Osteoblast (primary cell): ENCODE measurements at regions not wholly inside any gene's neighbourhood (a gene's known extent, or its start where the extent isn't known, plus 50 kb on each side); places are given as distances from the start of the nearest gene placed in this dataset.

Source experiments
- DNase-seq: peaks from one replicate; pipeline ENCODE4 v3.0.0; 2011; ENCODE audit warnings: low spot score, mixed read lengths; ENCODE audit not compliant: insufficient read length; ENCODE audit errors: missing footprints
- H2AFZ ChIP-seq: 2 replicates; pipeline ENCODE4 v1.6.0; 2011; ENCODE audit warnings: mild to moderate bottlenecking, low read length
- H3K27ac ChIP-seq: 2 replicates; pipeline ENCODE4 v1.5.1; 2011; ENCODE audit warnings: mild to moderate bottlenecking, low read depth, low read length, moderate library complexity
- H3K27me3 ChIP-seq: 2 replicates; pipeline ENCODE4 v1.6.0; 2012; ENCODE audit warnings: mild to moderate bottlenecking, control low read depth, inconsistent platforms, low read length, moderate library complexity; ENCODE audit not compliant: insufficient read depth
- H3K36me3 ChIP-seq: 2 replicates; pipeline ENCODE4 v1.5.1; 2011; ENCODE audit warnings: mild to moderate bottlenecking, low read length, control low read depth, moderate library complexity; ENCODE audit not compliant: insufficient read depth
- H3K4me1 ChIP-seq: 2 replicates; pipeline ENCODE4 v1.5.1; 2011; ENCODE audit warnings: mild to moderate bottlenecking, low read length, control low read depth, moderate library complexity; ENCODE audit not compliant: insufficient read depth
- H3K4me2 ChIP-seq: 2 replicates; pipeline ENCODE4 v1.6.0; 2011; ENCODE audit warnings: mild to moderate bottlenecking, low read length; ENCODE audit not compliant: insufficient read depth
- H3K4me3 ChIP-seq: fragments of 200-600 bp; sonication (generic); 3 replicates; pipeline ENCODE4 v1.5.1; 2012; ENCODE audit warnings: mild to moderate bottlenecking, low read length, inconsistent platforms; ENCODE audit not compliant: insufficient read depth
- H3K79me2 ChIP-seq: 2 replicates; pipeline ENCODE4 v1.6.0; 2012; ENCODE audit warnings: mild to moderate bottlenecking, low read length, control low read depth, inconsistent platforms; ENCODE audit not compliant: insufficient read depth
- H3K9me3 ChIP-seq: 2 replicates; pipeline ENCODE4 v1.5.1; 2011; ENCODE audit warnings: low read depth, low read length, control low read depth
- H4K20me1 ChIP-seq: 2 replicates; pipeline ENCODE4 v1.6.0; 2012; ENCODE audit warnings: mild to moderate bottlenecking, low read length, control low read depth; ENCODE audit not compliant: insufficient read depth
- CTCF ChIP-seq: IDR thresholded peaks from 2 replicates; pipeline ENCODE4 v1.5.1; 2011; ENCODE audit warnings: mild to moderate bottlenecking, low read depth, low read length, moderate library complexity; ENCODE audit errors: extremely low read depth

GRCh38 chr7:54906963-54907362, 111.9 kb upstream of the EGFR start:
- Histone ChIP-seq H3K4me2 (no peak overlapping the region), H3K36me3 (no peaks in the 10 kb centered on the region), H2AFZ (no peak overlapping the region), H3K9me3 (no peaks in the 10 kb centered on the region), H3K4me1 (peaks cover 13% of the 10 kb centered on the region), H4K20me1 (no peaks in the 10 kb centered on the region), H3K4me3 (no peak overlapping the region), H3K79me2 (no peaks in the 10 kb centered on the region), H3K27me3 (no peaks in the 10 kb centered on the region), H3K27ac (no peak overlapping the region)
- DNase-seq: no peak
- TF ChIP-seq CTCF: no peak

- no peak overlapping the region for H3K4me3 ChIP-seq
- H3K4me2 ChIP-seq: no peak overlapping the region
- no peaks in the 10 kb centered on the region for H3K79me2 ChIP-seq
- no peak overlapping the region for H3K27ac ChIP-seq
- H3K36me3 ChIP-seq: no peaks in the 10 kb centered on the region
- peaks cover 13% of the 10 kb centered on the region for H3K4me1 ChIP-seq
- no peak for TF ChIP-seq CTCF
- H2AFZ ChIP-seq: no peak overlapping the region
- DNase-seq: no peak
- H3K27me3 ChIP-seq: no peaks in the 10 kb centered on the region
- H4K20me1 ChIP-seq: no peaks in the 10 kb centered on the region
- no peaks in the 10 kb centered on the region for H3K9me3 ChIP-seq
These were observed 110.8 kb upstream of the EGFR start for GRCh38 chr7:54907981-54908380.

GRCh38 chr7:54908760-54909438, 109.9 kb upstream of the EGFR start:
- no peak overlapping the region for H3K4me2 ChIP-seq
- H3K4me3 ChIP-seq: no peak overlapping the region
- no peaks in the 10 kb centered on the region for H3K27me3 ChIP-seq
- DNase-seq: no peak
- no peak overlapping the region for H2AFZ ChIP-seq
- H3K79me2 ChIP-seq: no peaks in the 10 kb centered on the region
- TF ChIP-seq CTCF: no peak
- H3K4me1 ChIP-seq: peaks cover 9% of the 10 kb centered on the region
- H3K9me3 ChIP-seq: no peaks in the 10 kb centered on the region
- H4K20me1 ChIP-seq: no peaks in the 10 kb centered on the region
- no peak overlapping the region for H3K27ac ChIP-seq
- H3K36me3 ChIP-seq: no peaks in the 10 kb centered on the region

- no peak for TF ChIP-seq CTCF
- H3K4me2 ChIP-seq: no peak overlapping the region
These were observed 102.8 kb upstream of the EGFR start for GRCh38 chr7:54915870-54916598.

More at GRCh38 chr7:54915870-54916598, 102.8 kb upstream of the EGFR start:
- no peaks in the 10 kb centered on the region for H3K9me3 ChIP-seq
- H3K36me3 ChIP-seq: no peaks in the 10 kb centered on the region
- H3K79me2 ChIP-seq: no peaks in the 10 kb centered on the region
- no peaks in the 10 kb centered on the region for H3K27me3 ChIP-seq
- DNase-seq: peak; percentile 9
- H3K4me3 ChIP-seq: no peak overlapping the region
- no peak overlapping the region for H2AFZ ChIP-seq
- peaks cover under 1% of the 10 kb centered on the region for H3K4me1 ChIP-seq
- no peaks in the 10 kb centered on the region for H4K20me1 ChIP-seq
- H3K27ac ChIP-seq: no peak overlapping the region
